Stimulated activated naive CD4-positive, alpha-beta T cell (primary cell): ENCODE measurements at regions not wholly inside any gene's neighbourhood (a gene's known extent, or its start where the extent isn't known, plus 50 kb on each side); places are given as distances from the start of the nearest gene placed in this dataset.
A peak's percentile ranks its signal among the peaks of the same experiment; 100 is the strongest.
"Not testable (repeated sequence)": the region's sequence is repeated elsewhere in the genome, so short reads cannot be mapped to it uniquely, and the experiment has no call there.

Experiments used
- DNase-seq, 6 experiments: peaks; one replicate each; lab custom pipeline; 2025; lab: John Stamatoyannopoulos, UW

DNA sequence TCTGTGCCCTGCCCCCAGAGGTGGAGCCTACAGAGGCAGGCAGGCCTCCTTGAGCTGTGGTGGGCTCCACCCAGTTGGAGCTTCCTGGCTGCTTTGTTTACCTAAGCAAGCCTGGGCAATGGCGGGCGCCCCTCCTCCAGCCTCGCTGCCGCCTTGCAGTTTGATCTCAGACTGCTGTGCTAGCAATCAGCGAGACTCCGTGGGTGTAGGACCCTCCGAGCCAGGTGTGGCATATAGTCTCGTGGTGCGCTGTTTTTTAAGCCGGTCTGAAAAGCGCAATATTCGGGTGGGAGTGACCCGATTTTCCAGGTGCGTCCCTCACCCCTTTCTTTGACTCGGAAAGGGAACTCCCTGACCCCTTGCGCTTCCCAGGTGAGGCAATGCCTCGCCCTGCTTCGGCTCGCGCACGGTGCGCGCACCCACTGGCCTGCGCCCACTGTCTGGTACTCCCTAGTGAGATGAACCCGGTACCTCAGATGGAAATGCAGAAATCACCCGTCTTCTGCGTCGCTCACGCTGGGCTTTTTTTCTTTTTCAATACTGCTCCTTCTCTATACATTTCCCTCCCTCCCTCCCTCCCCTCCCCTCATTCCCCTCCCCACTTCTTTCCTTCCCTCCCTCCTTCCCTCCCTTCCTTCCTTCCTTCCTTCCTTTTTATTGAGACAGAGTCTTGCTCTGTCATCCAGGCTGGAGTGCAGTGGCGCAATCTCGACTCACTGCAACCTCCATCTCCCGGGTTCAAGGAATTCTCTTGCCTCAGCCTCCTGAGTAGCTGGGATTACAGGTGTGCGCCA is 197.1 kb upstream of the TBL1XR1 start:
- DNase-seq: not testable (repeated sequence)

DNA sequence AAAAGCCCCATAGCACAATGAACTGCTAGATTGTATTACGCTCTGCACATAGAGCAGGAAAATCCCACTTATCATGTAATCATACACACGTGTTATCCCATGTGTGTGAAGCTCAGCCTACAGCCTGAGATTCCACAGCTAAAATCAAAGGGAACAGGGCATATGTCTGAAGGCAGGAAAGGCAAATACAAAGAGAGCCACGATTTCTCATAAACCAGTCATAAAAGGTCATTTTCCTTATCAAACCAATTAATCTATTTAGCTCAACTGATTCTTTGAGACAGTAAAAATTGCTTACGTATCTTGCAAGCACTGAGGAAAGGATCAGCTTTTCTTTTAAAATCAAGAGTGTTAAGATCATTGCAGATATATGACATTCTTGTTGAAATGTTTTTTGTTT is 199.5 kb upstream of the TBL1XR1 start:
- no peak for DNase-seq

DNA sequence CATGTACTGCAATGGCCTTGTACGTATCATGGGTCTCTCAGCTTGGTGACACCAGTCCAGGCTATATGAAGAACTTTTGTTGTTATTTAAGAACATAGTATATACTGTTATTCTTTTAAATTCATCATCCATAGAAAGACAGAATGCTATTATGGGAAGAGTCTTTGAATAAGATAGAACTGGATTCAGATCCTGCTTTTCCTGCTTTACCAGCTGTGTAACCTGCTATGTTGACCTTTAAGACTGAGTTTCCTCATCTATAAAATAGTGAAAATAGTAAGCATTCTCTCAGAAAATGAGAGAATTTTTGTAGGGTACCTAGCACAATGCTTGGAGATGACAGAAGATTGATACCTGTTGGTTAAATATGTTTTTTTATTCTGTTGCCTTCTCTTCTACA is 204.1 kb upstream of the TBL1XR1 start:
- no peak for DNase-seq

DNA sequence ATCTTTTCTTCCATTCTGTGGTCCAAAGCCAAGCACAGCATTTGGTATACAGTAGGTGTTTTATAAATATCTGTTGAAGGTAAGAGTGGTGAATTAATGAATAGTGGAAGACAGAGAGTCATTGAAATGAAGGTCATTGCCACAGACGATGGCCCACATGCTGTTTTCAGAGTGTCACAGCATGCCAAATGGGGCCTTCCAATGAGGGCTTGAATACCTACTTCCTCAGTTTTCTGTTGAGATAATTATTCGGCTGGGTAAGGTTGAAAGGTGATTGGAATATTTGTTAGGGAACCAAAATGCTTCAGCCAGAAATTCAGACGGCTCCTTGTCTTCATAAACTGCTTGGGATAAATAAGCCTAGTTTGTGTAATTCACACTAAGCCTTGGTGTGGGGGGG is 205.3 kb upstream of the TBL1XR1 start:
- no peak for DNase-seq

GRCh38 chr3:177405191-177405672 is 207.9 kb upstream of the TBL1XR1 start:
- DNase-seq: no peak

GRCh38 chr3:177410730-177411129 is 213.4 kb upstream of the TBL1XR1 start:
- peak in 2 of 6 experiments; percentile 10 to 19 for DNase-seq

- no peak for DNase-seq
These were observed 213.9 kb upstream of the TBL1XR1 start for GRCh38 chr3:177411201-177411600.

- not testable (repeated sequence) for DNase-seq
These were observed 215.4 kb upstream of the TBL1XR1 start for GRCh38 chr3:177412677-177413170.

GRCh38 chr3:177414093-177414492 is 216.8 kb upstream of the TBL1XR1 start:
- no peak for DNase-seq

DNA sequence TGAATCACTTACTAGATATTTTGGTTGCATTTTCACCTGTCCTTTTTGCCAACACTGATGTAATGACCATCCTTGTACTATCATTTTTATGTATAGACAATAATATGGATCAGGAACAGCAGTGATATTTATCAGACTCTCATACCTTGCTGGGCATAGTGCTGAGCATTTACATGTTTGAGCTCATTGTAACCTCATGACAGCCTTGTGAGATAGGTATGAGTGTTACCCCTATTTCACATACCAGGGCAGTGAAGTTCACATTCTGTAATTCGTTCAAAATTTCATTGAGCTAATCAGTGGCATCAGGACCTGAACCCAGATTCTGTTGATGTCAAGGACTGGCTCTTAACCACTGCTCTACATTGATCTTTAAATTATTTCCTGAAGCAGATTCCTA is 221.5 kb upstream of the TBL1XR1 start:
- no peak for DNase-seq

- DNase-seq: no peak
These were observed 222.8 kb upstream of the TBL1XR1 start for GRCh38 chr3:177419904-177420601.

- DNase-seq: no peak
These were observed 223.6 kb upstream of the TBL1XR1 start for GRCh38 chr3:177420651-177421480.

DNA sequence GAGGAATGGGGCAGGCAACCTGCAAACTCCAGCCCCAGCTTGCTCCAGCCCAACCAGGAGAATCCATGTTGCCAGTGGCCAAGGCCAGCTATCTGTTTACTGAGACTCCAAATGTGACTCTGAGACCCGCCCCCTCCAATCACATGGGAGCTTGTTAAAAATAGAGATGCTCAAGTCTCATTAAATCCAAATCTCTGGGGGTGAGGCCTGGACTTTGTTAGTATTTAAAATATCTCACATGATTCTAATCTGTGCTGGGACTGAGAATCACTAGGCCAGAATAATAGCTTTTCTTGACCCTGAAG is 224.2 kb upstream of the TBL1XR1 start:
- no peak for DNase-seq

DNA sequence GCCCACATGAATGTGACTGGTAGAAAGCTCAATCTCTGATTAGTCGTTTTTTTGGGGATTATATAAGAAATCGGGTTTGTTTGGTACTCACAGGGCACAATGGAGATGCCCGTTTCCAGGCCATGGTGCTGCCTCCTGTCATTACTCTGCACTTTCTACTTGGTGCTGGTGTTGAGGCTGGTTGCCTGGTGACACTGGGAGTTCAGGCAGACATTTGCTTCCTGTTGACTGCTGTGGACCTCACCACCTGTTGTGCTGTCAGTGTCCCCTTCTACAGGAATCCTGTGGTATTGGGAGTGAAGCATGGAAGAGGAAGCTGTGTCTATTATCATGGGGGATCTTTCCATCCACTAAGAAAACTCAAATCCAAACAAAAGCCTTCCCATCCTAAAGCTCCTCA is 227.2 kb upstream of the TBL1XR1 start:
- DNase-seq: no peak

DNA sequence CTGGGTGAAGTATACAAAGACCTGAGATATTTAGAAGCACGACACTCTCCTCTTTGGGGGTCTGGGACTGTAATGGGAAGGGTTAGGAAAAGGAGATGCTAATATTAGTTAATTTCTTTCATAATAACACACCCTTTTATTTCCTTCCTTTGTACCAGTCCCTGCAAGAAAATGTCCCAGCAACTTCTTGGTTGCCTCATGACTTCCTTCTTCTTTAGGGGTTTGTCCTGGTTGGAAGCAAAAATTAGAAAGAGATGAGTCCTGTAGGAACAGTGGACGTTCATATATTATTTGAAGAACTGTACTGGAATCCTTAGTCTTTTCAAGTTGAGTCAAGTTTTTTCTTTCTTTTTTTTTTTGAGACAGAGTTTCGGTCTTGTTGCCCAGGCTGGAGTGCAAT is 227.8 kb upstream of the TBL1XR1 start:
- DNase-seq: no peak

- DNase-seq: no peak
These were observed 229.0 kb upstream of the TBL1XR1 start for GRCh38 chr3:177426106-177426877.

- peak in 2 of 6 experiments; percentile 15 to 17 for DNase-seq
These were observed 229.7 kb upstream of the TBL1XR1 start for GRCh38 chr3:177426878-177427495.

- DNase-seq: no peak
These were observed 230.3 kb upstream of the TBL1XR1 start for GRCh38 chr3:177427540-177427939.

DNA sequence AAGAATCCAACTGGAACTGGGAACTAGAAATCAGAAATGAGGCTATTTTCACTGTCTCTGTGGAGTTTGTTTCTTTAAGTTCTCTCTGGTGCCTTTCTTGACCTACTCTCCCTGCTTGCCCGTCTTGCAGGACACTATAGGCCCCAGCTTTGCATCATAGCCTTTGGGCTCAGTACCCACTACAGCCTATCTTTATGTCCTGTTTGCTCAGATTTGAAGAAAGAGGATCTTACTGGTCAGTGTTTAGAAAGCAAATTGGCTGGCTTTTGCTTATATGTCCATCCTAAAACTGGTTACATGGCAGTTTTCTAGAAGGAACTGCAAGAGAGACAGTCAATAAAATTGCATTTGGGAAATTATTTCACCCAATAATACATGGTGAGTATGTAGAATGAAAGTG is 231.8 kb upstream of the TBL1XR1 start:
- no peak for DNase-seq

- DNase-seq: no peak
These were observed 232.5 kb upstream of the TBL1XR1 start for GRCh38 chr3:177429771-177430170.

- no peak for DNase-seq
These were observed 233.4 kb upstream of the TBL1XR1 start for GRCh38 chr3:177430653-177431052.
